GM19455 (cell line): ENCODE measurements at regions not wholly inside any gene's neighbourhood (a gene's known extent, or its start where the extent isn't known, plus 50 kb on each side); places are given as distances from the start of the nearest gene placed in this dataset.

ENCODE experiments used
- ATAC-seq: cut with Tn5 transposase; IDR thresholded peaks from one replicate; pipeline ENCODE4 v1.9.1; 2021; ENCODE audit not compliant: unreplicated experiment

DNA sequence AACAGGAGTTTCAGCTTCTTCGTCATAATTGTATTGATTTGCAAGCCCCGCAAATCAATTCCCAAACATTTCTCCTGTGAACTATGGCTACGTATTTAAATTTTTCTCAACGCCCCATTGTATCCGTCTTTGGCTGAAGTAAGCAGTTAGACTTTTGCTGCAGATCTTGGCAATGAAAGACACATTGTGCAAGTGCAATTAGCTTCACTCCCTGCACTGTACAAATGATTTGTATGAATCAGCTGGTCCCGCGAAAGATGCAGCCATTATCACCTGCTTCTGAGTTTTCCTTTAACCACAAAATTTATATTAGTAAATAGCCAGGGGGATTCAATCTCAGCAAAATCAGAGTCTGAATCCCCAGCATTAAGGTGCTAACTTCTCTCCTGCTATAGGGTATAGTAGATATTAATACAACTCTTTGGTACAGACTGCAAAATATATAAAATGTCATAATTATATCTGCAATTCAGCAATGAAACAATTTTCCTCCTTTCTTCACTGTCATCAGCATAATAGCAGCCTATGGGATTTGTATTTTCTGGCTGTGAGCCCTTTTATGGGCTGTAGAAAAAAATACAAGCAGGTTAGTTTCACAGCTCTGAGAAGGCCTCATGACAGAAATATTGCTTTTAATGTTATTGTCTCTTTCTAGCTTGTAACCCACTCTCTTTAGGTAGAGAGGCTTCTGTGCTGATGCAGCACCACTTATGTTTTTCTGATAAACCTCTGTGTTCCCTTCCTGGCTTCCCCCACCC lies 68.4 kb upstream of the SMARCA2 start:
- no peak for ATAC-seq

DNA sequence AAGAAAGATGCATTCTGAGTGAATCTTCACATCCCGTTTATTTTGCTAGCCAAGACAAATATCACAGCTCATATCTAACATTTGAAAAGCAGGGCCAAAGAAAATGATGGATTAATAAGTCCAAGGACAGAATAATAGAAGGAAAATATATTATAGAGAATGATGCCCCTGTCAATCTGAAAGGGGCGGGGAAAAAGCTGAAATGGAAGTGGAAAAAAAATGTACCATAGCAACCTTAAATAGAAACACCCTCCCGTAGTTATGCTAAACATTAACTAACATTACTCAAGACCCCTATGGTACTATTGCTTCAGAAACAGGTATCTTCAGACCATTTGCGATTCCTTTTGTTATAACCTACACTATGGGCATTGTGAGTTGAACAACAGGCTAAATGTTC lies 67.7 kb upstream of the SMARCA2 start:
- no peak for ATAC-seq

DNA sequence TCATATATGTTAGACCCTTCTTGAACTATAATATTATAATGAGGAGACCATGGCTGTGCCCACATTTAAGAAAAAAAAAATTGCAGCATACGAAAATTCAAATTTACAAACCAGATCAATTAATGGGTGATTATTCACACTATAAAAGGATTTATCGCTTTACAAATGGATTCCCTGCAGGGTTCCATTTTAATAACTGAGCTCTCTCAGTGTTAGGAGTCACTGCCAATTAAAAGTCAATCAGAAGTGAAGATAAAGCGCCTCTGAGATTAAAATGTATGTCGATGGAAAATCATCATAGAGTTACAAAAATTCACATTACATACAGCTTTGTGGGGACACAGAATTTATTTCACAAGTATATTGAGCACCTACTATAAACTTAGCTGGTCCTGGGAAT lies 66.6 kb upstream of the SMARCA2 start:
- no peak for ATAC-seq

DNA sequence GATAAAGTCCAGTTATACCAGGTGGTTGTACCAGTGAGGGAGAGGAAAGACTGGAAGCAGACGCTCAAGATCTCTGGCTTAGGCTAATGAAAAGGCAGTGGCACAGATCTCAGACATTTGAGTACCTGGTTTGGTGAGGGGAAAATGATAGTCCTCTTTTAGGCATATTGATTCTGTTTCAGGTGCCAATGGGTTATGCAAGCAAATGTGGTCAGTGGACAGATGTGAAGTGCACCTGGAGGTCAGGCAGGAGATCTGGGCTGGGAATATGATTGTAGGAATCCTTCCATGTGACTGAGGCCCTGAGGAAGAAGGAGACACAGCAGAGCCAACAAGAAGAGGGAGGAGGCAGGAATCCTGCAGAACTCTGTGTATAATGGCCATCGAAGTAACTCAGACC lies 63.7 kb upstream of the SMARCA2 start:
- ATAC-seq: no peak

DNA sequence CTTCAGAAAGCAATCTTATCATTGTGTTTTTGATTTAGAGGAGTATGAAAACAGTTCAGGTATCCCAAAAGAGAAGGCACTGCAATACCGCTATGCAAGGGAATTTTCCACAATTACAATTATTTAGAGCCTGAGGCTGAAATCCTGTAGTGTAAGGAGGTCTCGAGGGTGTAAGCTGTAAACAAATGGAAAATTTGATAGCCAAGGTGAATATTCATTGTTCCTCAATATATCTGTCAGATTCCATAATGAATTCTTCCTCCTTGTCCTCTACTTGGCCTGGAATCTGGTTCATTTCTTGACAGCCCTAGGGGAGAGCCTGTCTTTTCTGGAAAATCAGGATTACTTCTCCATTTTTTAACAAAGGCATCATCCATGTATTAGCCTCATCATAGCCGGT lies 63.1 kb upstream of the SMARCA2 start:
- no peak for ATAC-seq

DNA sequence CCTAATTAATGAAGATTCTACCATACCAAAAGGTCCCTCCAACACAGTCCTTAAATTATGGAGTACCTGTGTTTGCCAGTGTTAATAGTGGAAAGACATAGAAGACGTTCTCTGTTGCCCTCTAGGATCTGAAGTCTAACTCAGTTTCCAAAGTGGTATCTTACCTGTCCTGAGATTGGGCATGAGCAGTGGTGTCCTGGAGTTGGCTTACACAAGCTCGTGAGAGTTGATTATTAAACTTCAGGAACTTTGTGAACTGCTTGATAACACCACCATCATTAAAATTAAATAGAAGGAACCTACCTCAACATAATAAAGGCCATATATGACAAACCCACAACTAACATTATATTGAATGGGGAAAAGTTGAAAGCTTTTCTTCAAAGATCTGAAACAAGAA lies 60.9 kb upstream of the SMARCA2 start:
- no peak for ATAC-seq

DNA sequence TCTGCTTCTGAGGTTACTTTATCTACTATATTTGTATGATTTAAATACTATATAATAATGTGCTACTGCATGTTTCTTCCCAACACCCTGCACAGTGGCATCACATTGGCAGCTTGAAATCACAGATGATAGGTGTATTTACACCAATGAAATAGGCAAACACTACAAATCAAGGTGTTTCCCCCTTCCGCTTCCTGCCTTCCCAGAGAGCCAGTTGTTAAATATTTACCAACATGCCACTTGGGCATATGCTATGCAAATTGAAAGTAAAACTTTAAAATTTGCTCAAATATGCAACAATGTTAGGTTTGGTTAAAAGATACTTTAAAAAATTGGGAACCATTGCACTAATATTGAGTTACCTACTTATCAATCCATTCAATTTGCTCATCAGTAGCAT lies 58.2 kb upstream of the SMARCA2 start:
- no peak for ATAC-seq

DNA sequence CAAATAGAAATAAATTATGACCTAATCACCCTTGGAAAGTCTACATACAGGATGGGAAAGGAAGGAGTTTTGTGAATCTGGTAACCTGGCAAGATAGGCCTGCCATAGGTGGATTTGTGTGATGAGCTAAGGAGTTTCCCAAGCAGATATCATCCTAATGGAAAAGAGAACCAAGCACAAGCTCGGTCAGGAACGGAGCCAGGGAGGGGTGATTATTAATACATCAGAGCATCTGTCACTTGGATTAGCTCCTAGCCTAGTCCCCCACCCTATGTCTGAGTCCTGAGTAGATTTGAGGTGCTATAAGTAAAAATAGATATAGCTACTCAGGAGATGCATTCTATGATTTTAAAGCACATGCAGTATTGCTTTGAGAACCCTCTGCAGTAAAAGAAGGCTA lies 57.3 kb upstream of the SMARCA2 start:
- no peak for ATAC-seq

DNA sequence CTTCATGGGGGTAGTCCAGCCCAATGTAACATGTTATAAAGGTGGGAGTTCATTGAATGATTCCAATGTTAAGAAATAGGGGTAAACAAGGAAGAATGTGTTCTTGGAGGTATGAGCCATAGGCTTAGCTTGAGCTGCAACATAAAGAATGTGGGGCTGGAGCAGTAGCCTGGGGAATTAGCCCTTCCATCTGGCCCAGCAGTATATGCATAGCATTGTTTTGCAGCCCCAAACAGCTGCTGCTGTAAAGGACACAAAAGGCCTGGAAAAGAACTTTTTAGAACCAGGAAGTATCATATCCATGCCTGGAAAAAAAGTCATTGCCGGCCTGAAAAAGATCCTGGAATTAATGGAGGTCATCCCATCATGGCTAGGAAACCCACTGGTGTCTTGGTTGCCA lies 55.8 kb upstream of the SMARCA2 start:
- ATAC-seq: no peak

DNA sequence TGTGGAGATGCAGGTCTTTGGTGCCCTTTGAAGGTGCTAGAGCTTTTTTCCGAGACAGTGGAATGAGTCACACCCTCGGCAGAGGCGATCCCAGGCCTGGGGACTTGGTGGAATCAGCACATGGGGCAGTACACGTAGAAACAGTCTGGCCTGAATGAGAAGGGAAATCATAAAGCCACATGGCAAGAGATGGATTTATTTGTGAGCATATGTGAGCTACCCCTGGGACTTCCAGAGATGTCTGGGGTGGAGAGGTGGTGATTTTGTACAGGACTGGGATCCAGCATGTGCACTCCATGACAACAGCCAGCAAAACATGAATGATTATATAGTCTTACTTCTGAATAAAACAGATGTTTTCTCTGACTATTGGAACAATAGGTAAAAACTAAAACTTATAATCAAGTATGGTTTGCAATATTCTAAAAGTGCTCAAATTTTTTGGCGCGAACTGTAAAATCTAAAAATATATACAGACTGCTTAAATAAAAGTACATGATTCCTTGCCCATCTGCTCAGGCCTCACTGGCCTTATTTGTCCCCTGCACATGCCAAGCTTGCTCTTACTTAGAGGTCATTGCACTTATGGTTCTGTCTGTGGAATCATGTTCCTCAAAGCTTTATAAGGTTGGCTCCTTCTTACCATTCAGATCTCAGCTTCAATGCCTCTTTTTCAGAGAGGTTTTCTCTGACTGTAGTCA lies 54.7 kb upstream of the SMARCA2 start:
- ATAC-seq: no peak

DNA sequence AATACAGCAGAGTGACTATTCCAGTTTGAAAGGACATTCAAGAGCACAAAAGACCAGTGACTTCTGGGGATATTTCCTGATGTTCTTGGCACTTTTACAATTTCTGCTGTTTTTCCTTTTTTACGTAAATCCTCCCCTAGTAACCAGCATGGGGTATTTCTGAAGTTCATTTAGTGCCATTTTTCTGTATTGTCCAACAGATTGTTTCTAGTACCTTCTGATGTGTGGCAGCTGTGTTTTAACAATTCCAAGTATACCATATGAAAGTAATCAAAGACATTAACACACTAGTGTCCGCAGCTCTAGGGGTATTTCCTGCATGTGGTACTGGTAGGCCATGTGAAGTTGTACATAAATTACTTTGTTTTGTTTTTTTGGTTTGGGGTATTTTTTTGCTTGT lies 53.0 kb upstream of the SMARCA2 start:
- ATAC-seq: no peak

DNA sequence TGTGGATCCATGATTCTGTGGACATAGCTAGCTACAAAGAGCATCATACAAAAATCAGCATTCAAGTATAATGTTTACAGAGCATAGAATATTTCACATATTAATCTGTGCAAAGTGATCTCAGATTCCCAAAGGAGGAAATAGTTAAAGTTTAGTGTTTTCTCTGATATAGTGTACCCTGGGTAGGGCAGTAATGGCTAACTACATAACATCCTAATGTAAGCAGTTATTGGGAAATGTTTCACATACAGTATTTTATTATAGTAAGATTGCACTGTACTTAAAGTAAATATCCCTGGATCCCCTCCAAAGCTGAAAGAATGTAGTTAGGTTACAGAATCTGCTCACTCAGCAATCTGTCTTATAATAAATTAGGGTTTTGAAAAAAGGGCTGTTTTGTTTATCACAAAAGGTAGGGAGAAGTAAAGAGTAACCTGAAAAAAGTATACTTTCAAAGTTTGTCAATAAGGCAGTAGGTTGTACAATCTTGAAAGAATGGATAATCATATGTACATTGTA lies 52.5 kb upstream of the SMARCA2 start:
- no peak for ATAC-seq

DNA sequence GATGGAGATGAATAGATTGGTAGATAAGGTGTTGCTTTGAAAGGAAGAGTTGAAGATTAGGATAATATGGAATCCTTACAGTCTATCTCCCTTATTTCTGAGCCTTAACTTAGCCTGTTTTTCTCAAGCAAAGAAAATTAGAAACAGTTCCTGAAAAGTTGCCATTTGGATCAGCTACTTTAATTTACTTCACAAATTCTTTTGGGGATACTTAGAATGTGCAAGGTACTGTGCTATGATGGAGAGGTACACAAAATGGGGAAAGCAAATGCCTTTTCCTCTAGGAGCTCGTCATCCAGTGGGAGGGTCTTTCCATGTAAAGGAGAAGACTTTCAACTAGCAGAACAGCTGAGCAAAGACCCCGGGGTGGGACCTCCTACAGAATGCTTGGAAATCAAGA lies 51.1 kb upstream of the SMARCA2 start:
- ATAC-seq: no peak
